ENCODE measurements at regions not wholly inside any gene's neighbourhood (a gene's known extent, or its start where the extent isn't known, plus 50 kb on each side); places are given as distances from the start of the nearest gene placed in this dataset.

DNA sequence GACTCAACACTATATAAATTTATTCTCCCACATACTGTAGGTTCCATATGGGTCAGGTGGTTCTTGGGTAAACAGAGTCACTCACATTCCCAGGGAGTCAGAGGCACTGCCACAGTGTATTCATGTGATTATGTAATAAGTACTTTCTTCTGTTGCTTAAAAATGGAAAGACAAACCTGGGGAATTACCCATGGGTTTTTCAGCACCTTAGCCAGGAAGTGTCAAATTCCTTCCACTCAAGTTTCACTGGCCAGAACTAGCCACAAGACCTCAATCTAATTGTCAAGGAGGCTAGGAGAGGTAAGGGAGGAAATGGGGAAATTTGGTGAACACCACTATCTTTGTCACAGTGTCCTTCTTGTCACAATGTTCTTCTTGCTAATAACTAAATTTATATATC, 333.2 kb upstream of the MDGA2 start:
- Mint-ChIP-seq H3K4me1 (no peaks in the 10 kb centered on the region), H3K27ac (no peak overlapping the region), H3K27me3 (no peaks in the 10 kb centered on the region), H3K4me3 (no peak overlapping the region), H3K9me3 (ENCODE audit: insufficient read depth) (peaks cover 2% of the 10 kb centered on the region)
- ChIA-PET POLR2A (no interaction called here), CTCF (no interaction called here)
- Histone ChIP-seq H3K4me1 (ENCODE audit: control insufficient read depth in 2 of 2, insufficient read depth in 2 of 2, low read length in 2 of 2) (no peaks in the 10 kb centered on the region), H3K9me3 (ENCODE audit: control extremely low read depth in 1 of 3, control insufficient read depth in 2 of 3, insufficient read depth in 1 of 3, low read length in 2 of 3) (no peaks in the 10 kb centered on the region), H3K79me2 (ENCODE audit: control insufficient read depth, insufficient read depth, low read length) (no peaks in the 10 kb centered on the region), H3K36me3 (replicated peaks in 1 of 2; ENCODE audit: control extremely low read depth in 1 of 2, control insufficient read depth in 1 of 2, extremely low read depth in 1 of 2, insufficient read depth in 2 of 2, low read length in 1 of 2) (no peaks in the 10 kb centered on the region), H3K4me3 (ENCODE audit: control extremely low read depth in 1 of 5, extremely low read depth in 1 of 5, insufficient read depth in 1 of 5, low read depth in 2 of 5, low read length in 4 of 5) (no peak overlapping the region), H3K4me2 (replicated peaks; ENCODE audit: low read depth, low read length, poor library complexity, severe bottlenecking) (no peak overlapping the region), H3K27me3 (replicated peaks in 1 of 4; ENCODE audit: control extremely low read depth in 1 of 4, control insufficient read depth in 3 of 4, insufficient read depth in 4 of 4, low read length in 3 of 4) (no peaks in the 10 kb centered on the region), H4K20me1 (ENCODE audit: control insufficient read depth, insufficient read depth, low read length, poor library complexity, severe bottlenecking) (no peaks in the 10 kb centered on the region), H2AFZ (ENCODE audit: insufficient read depth, low read depth, low read length, poor library complexity, severe bottlenecking) (no peak overlapping the region), H3K9ac (ENCODE audit: low read length) (no peak overlapping the region), H3K27ac (ENCODE audit: low read length in 2 of 2) (no peak overlapping the region)
- intact Hi-C loops (cut with micrococcal nuclease), result no loop called here
- no peak for DNase-seq
- no peak for TF ChIP-seq CTCF (IDR thresholded peaks at IDR 0.05)
- TF ChIP-seq EZH2 (IDR thresholded peaks at IDR 0.05; ENCODE audit: borderline replicate concordance, insufficient read depth, low read depth, low read length, poor library complexity, severe bottlenecking), result no peak
- ATAC-seq (ENCODE audit: low read depth), result no peak

- Histone ChIP-seq H3K9ac (ENCODE audit: low read length) (no peak overlapping the region), H3K9me3 (ENCODE audit: control extremely low read depth in 1 of 3, control insufficient read depth in 2 of 3, insufficient read depth in 1 of 3, low read length in 2 of 3) (no peaks in the 10 kb centered on the region), H3K4me1 (ENCODE audit: control insufficient read depth in 2 of 2, insufficient read depth in 2 of 2, low read length in 2 of 2) (no peaks in the 10 kb centered on the region), H3K27me3 (replicated peaks in 1 of 4; ENCODE audit: control extremely low read depth in 1 of 4, control insufficient read depth in 3 of 4, insufficient read depth in 4 of 4, low read length in 3 of 4) (no peaks in the 10 kb centered on the region), H3K27ac (ENCODE audit: low read length in 2 of 2) (no peak overlapping the region), H4K20me1 (ENCODE audit: control insufficient read depth, insufficient read depth, low read length, poor library complexity, severe bottlenecking) (no peaks in the 10 kb centered on the region), H3K4me3 (ENCODE audit: control extremely low read depth in 1 of 5, extremely low read depth in 1 of 5, insufficient read depth in 1 of 5, low read depth in 2 of 5, low read length in 4 of 5) (no peak overlapping the region), H3K36me3 (replicated peaks in 1 of 2; ENCODE audit: control extremely low read depth in 1 of 2, control insufficient read depth in 1 of 2, extremely low read depth in 1 of 2, insufficient read depth in 2 of 2, low read length in 1 of 2) (no peaks in the 10 kb centered on the region), H3K4me2 (replicated peaks; ENCODE audit: low read depth, low read length, poor library complexity, severe bottlenecking) (no peak overlapping the region), H2AFZ (ENCODE audit: insufficient read depth, low read depth, low read length, poor library complexity, severe bottlenecking) (no peak overlapping the region), H3K79me2 (ENCODE audit: control insufficient read depth, insufficient read depth, low read length) (no peaks in the 10 kb centered on the region)
- TF ChIP-seq EZH2 (IDR thresholded peaks at IDR 0.05; ENCODE audit: borderline replicate concordance, insufficient read depth, low read depth, low read length, poor library complexity, severe bottlenecking) (no peak), CTCF (IDR thresholded peaks at IDR 0.05) (no peak)
- H3K27ac Mint-ChIP-seq, result no peak overlapping the region
- intact Hi-C loops (cut with micrococcal nuclease), result no loop called here
- ATAC-seq (ENCODE audit: low read depth) (no peak), DNase-seq (no peak)
- H3K27me3 Mint-ChIP-seq, result no peaks in the 10 kb centered on the region
- POLR2A ChIA-PET, result no interaction called here
- no CpG with 5 or more reads among the region's 1 CpG for WGBS (ENCODE audit: insufficient coverage)
- no peaks in the 10 kb centered on the region for H3K9me3 Mint-ChIP-seq (ENCODE audit: insufficient read depth)
- CTCF ChIA-PET, result no interaction called here
- no peak overlapping the region for H3K4me3 Mint-ChIP-seq
- H3K4me1 Mint-ChIP-seq, result no peaks in the 10 kb centered on the region
Measured at GRCh38 chr14:48005986-48006385, 330.6 kb upstream of the MDGA2 start.
